ENCODE measurements at regions not wholly inside any gene's neighbourhood (a gene's known extent, or its start where the extent isn't known, plus 50 kb on each side); places are given as distances from the start of the nearest gene placed in this dataset.
"Not testable (repeated sequence)": the region's sequence is repeated elsewhere in the genome, so short reads cannot be mapped to it uniquely, and the experiment has no call there.

DNA sequence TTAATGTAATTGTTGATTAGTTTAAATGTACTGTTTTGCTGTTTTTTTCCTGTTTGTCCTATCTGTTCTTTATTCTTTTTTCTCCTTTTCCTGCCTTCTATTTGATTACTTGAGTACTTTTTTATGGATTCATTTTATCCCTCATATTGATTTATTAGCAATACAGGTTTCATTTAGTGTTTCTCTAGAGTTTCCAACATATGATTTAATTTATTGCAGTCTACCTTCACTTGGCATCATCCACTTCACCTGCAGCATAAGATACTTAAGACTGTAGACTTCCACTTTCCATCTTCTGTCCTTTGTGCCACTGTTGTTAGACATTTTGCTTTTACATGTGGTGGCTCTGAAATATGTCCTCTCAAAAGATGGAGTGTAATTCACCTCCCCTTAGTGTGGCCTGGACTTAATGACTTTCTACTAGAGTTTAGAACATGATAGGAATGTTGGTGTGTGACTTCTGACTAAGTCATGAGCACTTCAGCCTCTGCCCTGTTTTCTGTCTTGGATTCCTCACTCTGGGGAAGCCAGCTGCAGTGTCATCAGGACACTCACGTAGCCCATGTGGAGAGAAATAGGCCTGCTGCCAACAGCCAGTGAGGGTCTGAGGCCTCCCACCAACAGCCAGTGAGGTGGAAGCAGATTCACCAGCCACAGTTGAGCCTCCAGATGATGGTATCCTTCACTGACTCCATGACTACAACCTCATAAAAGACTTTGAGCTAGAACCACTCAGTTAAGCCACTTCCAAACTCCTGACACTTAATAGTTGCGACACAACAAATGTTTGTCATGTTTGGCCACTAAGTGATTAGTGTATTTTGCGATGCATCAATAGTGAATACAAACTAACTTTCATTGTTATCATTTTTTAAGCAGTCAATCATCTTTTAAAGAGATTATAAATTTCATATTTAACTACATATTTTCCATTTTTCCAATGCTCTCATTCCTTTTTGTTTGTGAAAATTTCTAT is 643.5 kb upstream of the DPP6 start:
- DNase-seq (ENCODE audit: low read depth): no peak
- no peak overlapping the region for H3K4me3 ChIP-seq (replicated peaks; ENCODE audit: low read depth, low read length)
- TF ChIP-seq, protein P1, sequence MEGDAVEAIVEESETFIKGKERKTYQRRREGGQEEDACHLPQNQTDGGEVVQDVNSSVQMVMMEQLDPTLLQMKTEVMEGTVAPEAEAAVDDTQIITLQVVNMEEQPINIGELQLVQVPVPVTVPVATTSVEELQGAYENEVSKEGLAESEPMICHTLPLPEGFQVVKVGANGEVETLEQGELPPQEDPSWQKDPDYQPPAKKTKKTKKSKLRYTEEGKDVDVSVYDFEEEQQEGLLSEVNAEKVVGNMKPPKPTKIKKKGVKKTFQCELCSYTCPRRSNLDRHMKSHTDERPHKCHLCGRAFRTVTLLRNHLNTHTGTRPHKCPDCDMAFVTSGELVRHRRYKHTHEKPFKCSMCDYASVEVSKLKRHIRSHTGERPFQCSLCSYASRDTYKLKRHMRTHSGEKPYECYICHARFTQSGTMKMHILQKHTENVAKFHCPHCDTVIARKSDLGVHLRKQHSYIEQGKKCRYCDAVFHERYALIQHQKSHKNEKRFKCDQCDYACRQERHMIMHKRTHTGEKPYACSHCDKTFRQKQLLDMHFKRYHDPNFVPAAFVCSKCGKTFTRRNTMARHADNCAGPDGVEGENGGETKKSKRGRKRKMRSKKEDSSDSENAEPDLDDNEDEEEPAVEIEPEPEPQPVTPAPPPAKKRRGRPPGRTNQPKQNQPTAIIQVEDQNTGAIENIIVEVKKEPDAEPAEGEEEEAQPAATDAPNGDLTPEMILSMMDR (IDR thresholded peaks at IDR 0.05; ENCODE audit: low read length, missing control alignments): no peak

DNA sequence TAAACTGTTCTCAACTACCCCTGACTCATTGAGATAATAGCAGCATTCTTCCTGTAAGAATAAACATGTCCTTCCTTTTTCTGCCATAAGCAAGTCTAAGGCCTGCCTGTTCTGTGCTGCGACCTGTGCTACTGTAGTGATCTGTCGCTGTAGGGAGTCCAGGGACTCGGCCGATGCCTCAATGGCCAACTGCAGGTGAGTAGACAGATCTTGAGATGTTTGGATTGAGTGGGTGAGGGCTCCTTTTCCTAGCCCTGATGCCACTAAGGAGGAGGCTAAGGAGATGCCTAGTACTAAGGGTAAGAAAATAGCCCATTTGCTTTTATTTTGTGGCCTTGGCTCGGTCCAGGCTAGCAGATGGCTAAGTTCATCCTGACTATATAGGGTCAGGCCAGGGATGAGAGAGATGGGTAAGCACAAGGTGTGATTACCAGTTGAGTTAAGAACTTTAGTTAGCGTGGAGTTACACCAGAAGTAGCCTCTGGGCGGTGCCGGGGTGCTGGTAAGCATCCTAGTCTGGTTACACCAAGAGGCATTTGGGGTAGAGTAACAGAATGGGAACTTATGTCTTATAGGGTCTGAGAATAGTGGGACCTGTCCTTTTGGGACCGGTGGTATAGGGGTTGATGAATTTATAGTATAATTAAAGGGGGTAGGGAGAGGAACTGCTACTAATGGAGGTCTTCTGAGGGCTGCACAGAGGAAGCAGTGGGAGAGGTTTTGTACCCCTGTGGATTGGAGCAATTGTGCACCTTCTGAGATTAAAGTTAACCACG is 642.4 kb upstream of the DPP6 start:
- not testable (repeated sequence) for H3K4me3 ChIP-seq (replicated peaks; ENCODE audit: low read depth, low read length); DNase-seq (ENCODE audit: low read depth)

DNA sequence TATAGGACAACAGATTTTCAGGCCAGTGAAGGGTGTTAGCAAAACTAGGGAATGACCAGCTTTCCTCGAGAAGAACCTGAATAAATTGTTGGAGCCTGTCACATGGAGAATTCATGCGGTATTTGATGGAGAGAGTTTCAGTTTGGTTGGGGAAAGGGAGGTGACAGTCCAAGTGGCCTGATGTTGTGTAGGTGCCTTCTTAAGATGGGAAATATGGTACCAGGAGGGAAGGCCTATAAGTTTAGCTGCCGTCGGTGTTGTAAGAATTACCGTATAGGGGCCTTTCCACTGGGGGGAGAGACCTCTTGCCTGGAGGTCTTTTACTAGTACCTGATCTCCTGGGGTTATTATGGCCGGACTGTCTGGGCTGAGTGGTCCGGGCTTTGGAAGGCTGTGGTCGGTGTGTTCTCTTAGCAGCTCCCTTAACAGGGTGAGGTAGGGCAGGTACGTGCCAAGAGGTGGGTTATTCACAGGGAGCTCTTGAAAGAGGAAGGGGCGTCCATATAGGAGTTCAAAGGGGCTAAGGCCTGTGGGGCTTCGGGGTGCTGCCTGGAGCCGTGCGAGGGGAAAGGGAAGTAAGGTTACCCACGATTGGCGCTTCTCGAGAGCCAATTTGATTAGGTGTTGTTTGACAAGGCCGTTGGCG is 641.1 kb upstream of the DPP6 start:
- H3K4me3 ChIP-seq (replicated peaks; ENCODE audit: low read depth, low read length); DNase-seq (ENCODE audit: low read depth): not testable (repeated sequence)

DNA sequence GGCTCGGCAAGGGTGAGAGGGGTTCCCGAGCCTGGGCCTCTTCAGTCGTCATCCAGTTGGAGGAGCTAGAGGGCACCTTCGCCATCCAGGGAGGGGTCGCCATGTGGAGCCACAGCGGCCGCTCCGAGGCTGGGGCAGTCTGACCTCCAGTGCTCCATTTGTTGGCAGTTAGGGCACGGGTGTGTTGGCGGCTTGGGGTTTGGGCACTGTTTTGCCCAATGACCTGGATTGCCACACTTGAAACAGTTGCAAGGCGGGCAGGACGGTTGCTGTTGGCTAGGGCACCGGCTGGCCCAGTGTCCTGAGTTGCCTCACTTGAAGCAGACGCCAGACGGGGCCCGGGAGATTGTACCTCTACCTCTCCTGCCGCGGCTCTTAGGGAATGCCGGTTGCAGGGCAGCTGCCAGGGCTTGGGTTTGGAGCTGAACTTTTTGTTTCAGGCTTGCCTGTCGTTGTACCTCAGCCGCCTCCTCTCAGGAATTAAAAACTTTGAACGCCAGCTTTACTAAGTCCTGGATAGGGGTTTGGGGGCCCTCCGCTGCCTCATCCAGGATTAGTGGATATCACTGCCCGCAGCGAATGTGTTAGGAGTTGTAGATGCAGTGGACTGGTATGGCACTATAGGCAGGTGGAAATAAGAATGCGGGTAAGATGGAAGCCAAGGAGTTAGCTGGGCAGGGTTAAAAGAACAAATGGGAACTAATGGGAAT is 639.9 kb upstream of the DPP6 start:
- H3K4me3 ChIP-seq (replicated peaks; ENCODE audit: low read depth, low read length); DNase-seq (ENCODE audit: low read depth): not testable (repeated sequence)

DNA sequence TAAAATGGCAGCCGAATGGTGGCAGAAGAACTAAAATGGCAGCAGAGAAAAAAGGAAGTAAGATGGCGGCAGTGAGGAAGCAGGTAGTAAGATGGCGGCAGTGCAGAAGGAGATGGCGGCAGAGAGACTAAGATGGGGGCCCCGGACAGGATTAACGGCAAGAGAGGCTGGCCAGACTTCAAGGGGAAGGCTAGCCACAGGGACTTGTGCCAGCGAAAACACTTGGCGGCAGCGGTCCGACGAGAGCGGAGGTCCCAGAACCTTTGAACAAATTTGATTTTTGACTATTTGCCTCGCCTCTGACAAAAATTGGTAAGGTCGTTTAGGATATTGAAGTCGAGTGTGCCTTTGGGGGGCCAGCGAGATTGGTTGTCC is 639.4 kb upstream of the DPP6 start:
- DNase-seq (ENCODE audit: low read depth); H3K4me3 ChIP-seq (replicated peaks; ENCODE audit: low read depth, low read length): not testable (repeated sequence)

DNA sequence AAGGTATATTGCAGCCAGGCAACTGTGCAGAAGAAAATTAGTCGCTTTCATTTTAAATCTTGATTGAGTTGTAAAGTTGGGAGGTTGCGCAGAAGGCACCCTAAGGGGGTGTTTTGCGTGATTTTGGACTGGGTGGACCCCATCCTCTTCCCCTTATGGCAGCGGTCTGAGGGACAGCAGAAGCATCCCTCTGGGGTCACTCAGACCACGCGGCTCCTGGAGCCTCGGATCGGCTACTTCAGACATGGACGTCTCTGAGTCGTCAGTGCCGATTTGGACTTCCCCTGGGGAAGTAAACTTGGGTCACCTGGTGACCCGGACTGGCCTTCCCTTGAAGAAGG is 639.0 kb upstream of the DPP6 start:
- no peak for DNase-seq (ENCODE audit: low read depth)
- TF ChIP-seq, protein P1 (IDR thresholded peaks at IDR 0.05; ENCODE audit: low read length, missing control alignments): no peak
- H3K4me3 ChIP-seq (replicated peaks; ENCODE audit: low read depth, low read length): no peak overlapping the region

DNA sequence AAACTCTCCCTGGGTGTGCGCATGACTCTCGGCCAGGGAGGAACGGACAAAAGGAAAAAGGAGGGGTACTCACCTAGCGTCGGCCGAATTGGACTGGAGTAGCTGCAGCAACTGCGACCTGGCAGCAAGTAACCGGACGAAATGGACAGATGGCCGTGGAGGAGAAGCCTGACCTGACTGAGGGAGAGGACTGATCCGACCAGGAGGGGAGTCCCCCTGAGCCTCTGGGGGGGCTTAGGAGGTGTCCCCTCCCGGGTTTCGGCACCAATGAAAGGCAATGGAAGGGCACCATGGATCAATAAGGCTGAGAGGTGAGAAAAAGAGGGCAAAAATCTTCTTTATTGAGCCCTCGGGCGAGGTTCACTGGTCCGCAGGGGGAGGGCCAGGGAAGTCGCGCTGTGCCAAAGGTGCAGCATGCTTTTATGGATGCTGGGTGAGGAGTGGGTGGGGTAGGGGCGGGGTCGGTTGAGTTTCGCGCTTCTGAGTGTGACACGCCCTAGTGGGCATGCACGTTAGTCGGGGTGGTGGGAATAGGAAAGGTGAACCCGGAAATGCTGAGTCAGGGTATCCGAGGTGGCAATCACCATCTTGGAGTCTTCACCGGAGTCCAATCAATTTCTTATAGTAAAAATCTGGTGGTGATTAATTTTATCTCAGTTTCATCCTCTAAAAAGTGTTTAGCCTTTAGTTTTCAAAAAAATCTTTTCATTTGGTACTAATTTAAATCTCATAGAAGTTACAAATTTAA is 638.5 kb upstream of the DPP6 start:
- no peak for DNase-seq (ENCODE audit: low read depth)

DNA sequence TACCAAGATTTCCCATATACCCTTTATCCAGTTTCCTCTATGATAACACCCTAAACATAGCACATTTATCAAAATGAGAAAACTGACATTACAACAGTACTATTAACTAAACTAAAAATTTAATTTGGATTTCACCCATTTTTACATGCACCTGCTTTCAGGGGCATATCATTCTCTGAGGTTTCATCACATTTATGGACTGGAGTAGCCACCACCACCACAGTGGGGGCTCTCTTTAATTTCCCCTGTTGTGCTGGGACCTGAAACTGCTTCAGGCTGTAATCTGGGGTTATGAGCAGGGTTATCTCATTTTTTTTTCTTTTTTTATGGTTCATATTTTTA is 637.9 kb upstream of the DPP6 start:
- TF ChIP-seq, protein P1 (IDR thresholded peaks at IDR 0.05; ENCODE audit: low read length, missing control alignments): no peak
- H3K4me3 ChIP-seq (replicated peaks; ENCODE audit: low read depth, low read length): no peak overlapping the region
- DNase-seq (ENCODE audit: low read depth): no peak

More for the DNA sequence above, 638.5 kb upstream of the DPP6 start:
- TF ChIP-seq, protein P1 (IDR thresholded peaks at IDR 0.05; ENCODE audit: low read length, missing control alignments): no peak
- no peak overlapping the region for H3K4me3 ChIP-seq (replicated peaks; ENCODE audit: low read depth, low read length)

Data from fibroblast of pulmonary artery (primary cell).